Fibroblast of lung (primary cell): ENCODE measurements at regions not wholly inside any gene's neighbourhood (a gene's known extent, or its start where the extent isn't known, plus 50 kb on each side); places are given as distances from the start of the nearest gene placed in this dataset.

Experiments
- CTCF ChIP-seq, 2 donors: IDR thresholded peaks in 1 of 2; conservative IDR thresholded peaks in 1 of 2; 1 replicate in 1 of 2; 2 replicates in 1 of 2; pipeline ENCODE4 v1.5.1; 2011 to 2012; ENCODE audit warnings: low read length in 2 of 2, control low read depth in 1 of 2, inconsistent platforms in 1 of 2, low read depth in 1 of 2, mild to moderate bottlenecking in 1 of 2
- EZH2 ChIP-seq: IDR thresholded peaks from 2 replicates; pipeline ENCODE4 v1.5.1; 2012; ENCODE audit warnings: low read length, control low read depth, mild to moderate bottlenecking; ENCODE audit errors: missing control alignments

GRCh38 chr12:16110596-16110995, 166.9 kb downstream of the SLC15A5 start:
- TF ChIP-seq EZH2: no peak
- TF ChIP-seq CTCF (conservative IDR thresholded peaks at IDR 0.05 in 1 of 2, IDR thresholded peaks at IDR 0.05 in 1 of 2; ENCODE audit: low read depth in 1 of 2, low read length in 2 of 2): no peak
